SK-N-MC (cell line): ENCODE measurements at regions not wholly inside any gene's neighbourhood (a gene's known extent, or its start where the extent isn't known, plus 50 kb on each side); places are given as distances from the start of the nearest gene placed in this dataset.
"Not testable (repeated sequence)": the region's sequence is repeated elsewhere in the genome, so short reads cannot be mapped to it uniquely, and the experiment has no call there.

Experiments used
- DNase-seq: peaks from one replicate; pipeline ENCODE4 v3.0.0-alpha.2; 2011; ENCODE audit warnings: low read depth, low spot score
- H3K27ac ChIP-seq: fragments of 200-600 bp; sonication (generic); 2 replicates; pipeline ENCODE4 v1.5.1; 2016; ENCODE audit warnings: mixed run types
- H3K36me3 ChIP-seq: fragments of 200-600 bp; sonication (generic); 2 replicates; pipeline ENCODE4 v1.6.1; 2017; ENCODE audit warnings: antibody characterized with exemption, low read length, mixed read lengths; ENCODE audit not compliant: insufficient read depth
- H3K4me3 ChIP-seq: fragments of 200-600 bp; sonication (generic); 2 replicates; pipeline ENCODE4 v1.5.1; 2016
- H3K9ac ChIP-seq: fragments of 200-600 bp; sonication (generic); 2 replicates; pipeline ENCODE4 v1.8.0; 2017; ENCODE audit warnings: mixed run types, mixed read lengths; ENCODE audit not compliant: insufficient read length
- H3K9me3 ChIP-seq: fragments of 200-600 bp; sonication (generic); 2 replicates; pipeline ENCODE4 v1.6.1; 2017; ENCODE audit warnings: low read depth, mild to moderate bottlenecking, antibody characterized with exemption, low read length, moderate library complexity, mixed read lengths
- EZH2 ChIP-seq: fragments of 200-600 bp; sonication (generic); IDR thresholded peaks from one replicate; pipeline ENCODE4 v1.6.1; 2017; ENCODE audit warnings: antibody characterized with exemption
- FOXP2 ChIP-seq: optimal IDR thresholded peaks from 2 replicates; pipeline ENCODE3; 2011; ENCODE audit warnings: mild to moderate bottlenecking, moderate library complexity; ENCODE audit not compliant: insufficient read depth; ENCODE audit errors: extremely low read length, control extremely low read depth
- POLR2AphosphoS5 ChIP-seq: IDR thresholded peaks from 2 replicates; pipeline ENCODE4 v1.6.1; 2012; ENCODE audit warnings: mild to moderate bottlenecking, low read depth, low read length, borderline replicate concordance

DNA sequence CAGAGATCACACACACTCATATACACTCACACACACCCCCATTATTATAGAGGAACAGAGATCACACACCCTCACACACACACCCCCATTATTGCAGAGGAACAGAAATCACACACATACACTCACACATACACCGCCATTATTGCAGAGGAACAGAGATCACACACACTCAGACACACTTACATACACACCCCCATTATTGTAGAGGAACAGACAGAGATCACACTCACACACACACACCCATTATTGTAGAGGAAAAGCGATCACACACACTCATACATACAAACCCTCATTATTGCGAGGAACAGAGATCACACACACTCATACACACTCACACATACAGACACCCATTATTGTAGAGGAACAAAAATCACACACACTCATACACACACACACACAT lies 239.0 kb downstream of the BUB3 start:
- no peak overlapping the region for H3K4me3 ChIP-seq
- H3K9me3 ChIP-seq: no peaks in the 10 kb centered on the region
- no peak overlapping the region for H3K9ac ChIP-seq
- no peak for TF ChIP-seq EZH2
- no peak for TF ChIP-seq POLR2AphosphoS5
- no peak for TF ChIP-seq FOXP2
- no peak for DNase-seq
- H3K36me3 ChIP-seq: no peaks in the 10 kb centered on the region
- no peak overlapping the region for H3K27ac ChIP-seq

- no peaks in the 10 kb centered on the region for H3K9me3 ChIP-seq
- H3K36me3 ChIP-seq: no peaks in the 10 kb centered on the region
- H3K27ac ChIP-seq: no peak overlapping the region
- H3K4me3 ChIP-seq: no peak overlapping the region
- TF ChIP-seq FOXP2 (no peak), POLR2AphosphoS5 (no peak), EZH2 (no peak)
- H3K9ac ChIP-seq: no peak overlapping the region
- no peak for DNase-seq
These were observed 240.2 kb downstream of the BUB3 start for GRCh38 chr10:123394382-123394781.

DNA sequence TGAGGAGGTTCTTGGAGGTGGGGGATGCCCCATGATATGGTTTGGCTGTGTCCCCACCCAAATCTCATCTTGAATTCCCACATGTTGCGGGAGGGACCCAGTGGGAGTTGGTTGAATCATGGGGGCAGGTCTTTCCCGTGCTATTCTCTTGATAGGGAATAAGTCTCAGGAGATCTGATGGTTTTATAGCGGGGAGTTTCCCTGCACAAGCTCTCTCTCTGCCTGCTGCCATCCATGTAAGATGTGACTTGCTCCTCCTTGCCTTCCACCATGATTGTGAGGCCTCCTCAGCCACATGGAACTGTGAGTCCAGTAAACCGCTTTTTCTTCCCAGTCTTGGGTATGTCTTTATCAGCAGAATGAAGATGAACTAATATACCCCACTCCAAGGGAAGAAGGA lies 241.0 kb downstream of the BUB3 start:
- not testable (repeated sequence) for DNase-seq

DNA sequence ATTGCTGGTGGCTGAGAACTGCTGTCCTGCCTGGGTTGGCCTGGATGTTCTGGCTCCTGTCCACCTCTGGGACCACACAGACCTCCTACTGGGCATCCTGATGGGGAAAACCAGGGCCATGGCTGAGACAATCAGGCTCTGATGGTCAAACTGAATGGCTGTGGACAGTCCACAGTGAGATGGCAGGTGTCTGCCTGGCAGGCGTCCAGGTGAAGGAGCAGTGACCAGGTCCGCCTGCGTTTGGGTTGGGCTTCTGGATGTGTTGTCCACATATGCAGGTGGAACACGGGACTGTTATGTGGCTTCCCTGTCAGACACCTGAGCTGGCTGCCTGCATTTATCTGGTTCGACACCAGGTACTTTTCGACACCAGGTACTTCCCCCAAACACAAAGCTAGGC lies 241.7 kb downstream of the BUB3 start:
- no peak for DNase-seq
- Histone ChIP-seq H3K27ac (no peak overlapping the region), H3K4me3 (no peak overlapping the region), H3K9me3 (no peaks in the 10 kb centered on the region), H3K36me3 (no peaks in the 10 kb centered on the region), H3K9ac (no peak overlapping the region)
- no peak for TF ChIP-seq EZH2
- no peak for TF ChIP-seq FOXP2
- no peak for TF ChIP-seq POLR2AphosphoS5

More for the DNA sequence above, 241.0 kb downstream of the BUB3 start:
- H3K27ac ChIP-seq, H3K36me3 ChIP-seq, H3K4me3 ChIP-seq, H3K9ac ChIP-seq, H3K9me3 ChIP-seq: not testable (repeated sequence)

- H3K4me3 ChIP-seq: no peak overlapping the region
- H3K9ac ChIP-seq: no peak overlapping the region
- TF ChIP-seq POLR2AphosphoS5: no peak
- no peak for TF ChIP-seq EZH2
- no peak for TF ChIP-seq FOXP2
- no peak for DNase-seq
- no peak overlapping the region for H3K27ac ChIP-seq
- no peaks in the 10 kb centered on the region for H3K36me3 ChIP-seq
- H3K9me3 ChIP-seq: no peaks in the 10 kb centered on the region
These were observed 244.0 kb downstream of the BUB3 start for GRCh38 chr10:123398180-123398591.

DNA sequence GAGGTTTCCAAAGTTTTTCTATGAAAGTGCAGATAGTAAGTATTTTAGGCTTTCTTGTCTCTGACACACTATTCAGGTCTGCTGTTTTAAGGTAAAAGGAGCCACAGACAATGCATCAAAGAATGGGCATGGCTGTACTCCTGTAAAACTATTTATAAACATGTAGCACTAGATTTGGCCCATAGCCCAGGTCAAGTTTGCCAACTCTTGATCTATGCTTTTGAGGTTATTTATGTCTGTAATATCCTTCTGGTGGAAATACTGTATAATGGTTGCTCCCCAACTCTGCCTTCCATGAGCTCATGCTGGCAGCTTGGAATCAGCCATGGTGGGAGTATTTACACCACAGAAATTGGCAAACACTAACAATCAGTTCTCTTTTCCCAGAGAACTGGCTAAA lies 244.6 kb downstream of the BUB3 start:
- no peak for TF ChIP-seq FOXP2
- TF ChIP-seq POLR2AphosphoS5: no peak
- no peak for TF ChIP-seq EZH2
- no peak for DNase-seq
- Histone ChIP-seq H3K4me3 (no peak overlapping the region), H3K9ac (no peak overlapping the region), H3K27ac (no peak overlapping the region), H3K36me3 (no peaks in the 10 kb centered on the region), H3K9me3 (no peaks in the 10 kb centered on the region)

DNA sequence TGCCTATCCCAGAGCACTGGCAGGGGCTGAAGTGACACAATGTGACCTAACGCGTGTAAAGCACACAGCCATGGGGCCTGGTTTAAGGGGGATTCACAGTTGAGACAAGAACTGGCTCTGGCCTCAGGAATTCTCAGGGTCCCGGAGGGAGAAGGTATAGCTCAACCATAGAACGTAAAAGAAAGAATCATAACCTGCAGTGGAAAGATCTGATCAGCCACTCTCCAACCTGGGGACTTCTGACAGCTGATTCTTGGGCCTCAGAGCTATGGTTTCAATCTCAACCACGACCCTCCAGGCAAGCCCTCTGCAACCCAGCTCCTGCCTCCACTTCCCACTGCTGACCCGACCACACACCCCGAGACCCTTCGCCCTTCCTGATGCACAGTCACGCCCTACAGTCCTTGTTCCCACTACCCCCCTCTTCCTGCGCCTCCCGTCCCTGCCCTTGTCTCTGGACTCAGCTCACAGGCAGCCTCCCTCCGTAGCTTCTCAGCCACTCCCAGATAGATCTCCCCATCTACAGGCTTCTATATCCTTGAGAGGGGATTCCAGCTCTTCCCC lies 245.2 kb downstream of the BUB3 start:
- Histone ChIP-seq H3K4me3 (no peak overlapping the region), H3K27ac (no peak overlapping the region), H3K36me3 (no peaks in the 10 kb centered on the region), H3K9me3 (no peaks in the 10 kb centered on the region), H3K9ac (no peak overlapping the region)
- no peak for DNase-seq
- no peak for TF ChIP-seq FOXP2

GRCh38 chr10:123402021-123402420 lies 247.8 kb downstream of the BUB3 start:
- Histone ChIP-seq H3K9ac (no peak overlapping the region), H3K27ac (no peak overlapping the region), H3K4me3 (no peak overlapping the region), H3K36me3 (no peaks in the 10 kb centered on the region), H3K9me3 (no peaks in the 10 kb centered on the region)
- no peak for DNase-seq
- no peak for TF ChIP-seq FOXP2
- no peak for TF ChIP-seq EZH2
- TF ChIP-seq POLR2AphosphoS5: no peak

GRCh38 chr10:123402656-123403055 lies 248.5 kb downstream of the BUB3 start:
- no peaks in the 10 kb centered on the region for H3K36me3 ChIP-seq
- DNase-seq: no peak
- no peaks in the 10 kb centered on the region for H3K9me3 ChIP-seq
- no peak overlapping the region for H3K9ac ChIP-seq
- H3K27ac ChIP-seq: no peak overlapping the region
- TF ChIP-seq FOXP2 (no peak), EZH2 (no peak), POLR2AphosphoS5 (no peak)
- H3K4me3 ChIP-seq: no peak overlapping the region

DNA sequence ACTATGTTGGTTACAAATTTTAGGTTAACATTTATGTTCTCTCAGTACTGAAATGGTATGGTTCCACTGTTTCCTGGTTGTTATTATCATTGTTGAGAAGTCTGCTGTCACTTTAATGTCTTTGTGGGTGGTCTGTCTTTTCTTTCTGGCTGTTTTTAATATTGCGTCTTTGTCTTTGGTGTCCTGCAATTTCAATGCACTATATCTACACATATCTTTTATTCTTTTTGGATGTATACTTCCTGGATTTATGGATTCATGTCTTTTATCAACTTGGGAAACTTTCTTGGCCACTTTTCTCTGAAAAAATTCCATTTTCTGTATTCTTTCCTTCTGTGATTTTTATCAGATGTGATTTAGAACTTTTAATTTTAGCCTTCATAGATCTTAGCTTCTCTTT lies 250.2 kb downstream of the BUB3 start:
- Histone ChIP-seq H3K9me3 (no peaks in the 10 kb centered on the region), H3K27ac (no peak overlapping the region), H3K36me3 (no peaks in the 10 kb centered on the region), H3K4me3 (no peak overlapping the region), H3K9ac (no peak overlapping the region)
- no peak for DNase-seq
- TF ChIP-seq EZH2: no peak
- TF ChIP-seq FOXP2: no peak
- TF ChIP-seq POLR2AphosphoS5: no peak
